Brain microvascular endothelial cell (primary cell): ENCODE measurements at regions not wholly inside any gene's neighbourhood (a gene's known extent, or its start where the extent isn't known, plus 50 kb on each side); places are given as distances from the start of the nearest gene placed in this dataset.

Source experiments
- DNase-seq: peaks from one replicate; pipeline ENCODE4 v3.0.0-alpha.2; 2020
- H3K27ac ChIP-seq: fragments of 250-450 bp; sonication (Bioruptor Pico); 2 replicates; pipeline ENCODE4 v1.5.1; 2020; ENCODE audit warnings: mild to moderate bottlenecking, moderate library complexity
- H3K27me3 ChIP-seq: fragments of 250-450 bp; sonication (Bioruptor Pico); replicated peaks from 2 replicates; pipeline ENCODE4 v1.5.1; 2020; ENCODE audit warnings: mild to moderate bottlenecking
- H3K36me3 ChIP-seq: fragments of 250-450 bp; sonication (Bioruptor Pico); replicated peaks from 2 replicates; pipeline ENCODE4 v1.5.1; 2020; ENCODE audit warnings: mild to moderate bottlenecking
- H3K4me3 ChIP-seq: 2 replicates; pipeline ENCODE4 v1.5.1; 2011; ENCODE audit warnings: low read depth, mild to moderate bottlenecking, control low read depth, low read length, moderate library complexity
- in situ Hi-C: cut with HindIII; loops from 2 replicates; pipeline ENCODE4 v1.10.0; 2017; ENCODE audit warnings: low sequenced_read_pairs, low pct_ligation_motif_present
- TF ChIP-seq, protein P1 (sequence below): IDR thresholded peaks from 2 replicates; pipeline ENCODE4 v1.5.1; 2011; ENCODE audit warnings: low read depth, mild to moderate bottlenecking, moderate library complexity, low read length, control low read depth, inconsistent platforms; ENCODE audit errors: missing control alignments

DNA sequence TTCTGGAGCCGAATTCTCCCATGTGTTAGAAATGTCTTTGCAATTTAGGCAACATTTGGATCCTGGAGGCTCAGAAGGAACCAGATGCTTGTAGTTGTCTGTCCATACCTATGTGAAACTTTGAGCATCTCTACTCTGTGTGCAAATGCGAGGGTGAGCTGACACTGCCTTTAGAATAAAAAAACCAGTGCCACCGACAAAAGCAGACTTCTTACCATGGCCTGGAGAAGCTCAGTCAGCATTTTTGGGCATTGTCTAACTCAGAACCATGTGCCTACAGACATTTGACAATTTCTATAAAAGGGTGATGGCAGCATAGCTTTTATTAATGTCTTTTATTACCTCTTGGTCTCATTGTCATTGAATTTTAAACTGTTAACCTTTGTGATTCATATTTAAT is 78.4 kb upstream of the PPM1H start:
- DNase-seq, result no peak
- no peaks in the 10 kb centered on the region for H3K27me3 ChIP-seq
- H3K36me3 ChIP-seq, result no peaks in the 10 kb centered on the region
- no peak overlapping the region for H3K4me3 ChIP-seq
- TF ChIP-seq, protein P1, sequence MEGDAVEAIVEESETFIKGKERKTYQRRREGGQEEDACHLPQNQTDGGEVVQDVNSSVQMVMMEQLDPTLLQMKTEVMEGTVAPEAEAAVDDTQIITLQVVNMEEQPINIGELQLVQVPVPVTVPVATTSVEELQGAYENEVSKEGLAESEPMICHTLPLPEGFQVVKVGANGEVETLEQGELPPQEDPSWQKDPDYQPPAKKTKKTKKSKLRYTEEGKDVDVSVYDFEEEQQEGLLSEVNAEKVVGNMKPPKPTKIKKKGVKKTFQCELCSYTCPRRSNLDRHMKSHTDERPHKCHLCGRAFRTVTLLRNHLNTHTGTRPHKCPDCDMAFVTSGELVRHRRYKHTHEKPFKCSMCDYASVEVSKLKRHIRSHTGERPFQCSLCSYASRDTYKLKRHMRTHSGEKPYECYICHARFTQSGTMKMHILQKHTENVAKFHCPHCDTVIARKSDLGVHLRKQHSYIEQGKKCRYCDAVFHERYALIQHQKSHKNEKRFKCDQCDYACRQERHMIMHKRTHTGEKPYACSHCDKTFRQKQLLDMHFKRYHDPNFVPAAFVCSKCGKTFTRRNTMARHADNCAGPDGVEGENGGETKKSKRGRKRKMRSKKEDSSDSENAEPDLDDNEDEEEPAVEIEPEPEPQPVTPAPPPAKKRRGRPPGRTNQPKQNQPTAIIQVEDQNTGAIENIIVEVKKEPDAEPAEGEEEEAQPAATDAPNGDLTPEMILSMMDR, result no peak
- no peak overlapping the region for H3K27ac ChIP-seq
- in situ Hi-C loops, result no loop called here

DNA sequence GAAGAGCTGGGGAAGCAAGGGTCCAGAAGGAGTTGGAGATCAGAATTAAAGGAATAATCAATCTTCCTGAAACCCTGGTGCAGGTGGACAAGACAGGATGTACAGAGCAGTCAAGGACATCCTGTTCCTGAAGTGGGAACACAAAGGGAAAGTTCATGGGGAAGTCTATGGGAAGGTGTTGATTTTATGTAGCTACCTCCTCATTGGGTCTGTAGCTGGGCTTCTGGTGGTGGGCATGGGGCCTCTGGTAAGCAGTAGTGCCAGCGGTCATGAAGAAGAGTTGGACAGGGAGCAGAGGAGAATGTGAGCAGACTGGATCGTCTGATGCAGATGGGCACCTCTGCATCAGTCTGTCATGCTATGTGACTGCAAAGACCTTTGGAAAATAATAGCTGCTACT is 75.7 kb upstream of the PPM1H start:
- no peak overlapping the region for H3K4me3 ChIP-seq
- in situ Hi-C loops, result no loop called here
- no peaks in the 10 kb centered on the region for H3K36me3 ChIP-seq
- H3K27ac ChIP-seq, result no peak overlapping the region
- H3K27me3 ChIP-seq, result no peaks in the 10 kb centered on the region
- TF ChIP-seq, protein P1, result no peak
- DNase-seq, result no peak

DNA sequence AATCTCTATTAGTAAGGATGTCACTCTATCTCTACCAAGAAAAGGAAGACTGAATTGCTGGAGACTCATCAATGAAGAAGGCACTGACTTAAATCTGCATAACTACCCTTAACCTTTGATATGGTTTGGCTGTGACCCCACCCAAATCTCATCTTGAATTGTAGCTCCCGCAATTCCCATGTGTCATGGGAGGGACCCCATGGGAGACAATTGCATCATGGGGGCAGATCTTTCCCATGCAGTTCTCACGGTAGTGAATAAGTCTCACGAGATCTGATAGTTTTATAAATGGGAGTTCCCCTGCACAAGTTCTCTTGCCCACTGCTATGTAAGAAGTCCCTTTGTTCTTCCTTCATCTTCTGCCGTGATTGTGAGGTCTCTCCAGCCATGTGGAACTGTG is 73.4 kb upstream of the PPM1H start:
- Histone ChIP-seq H3K36me3 (no peaks in the 10 kb centered on the region), H3K27ac (no peak overlapping the region), H3K27me3 (no peaks in the 10 kb centered on the region), H3K4me3 (no peak overlapping the region)
- TF ChIP-seq, protein P1, result no peak
- in situ Hi-C loops, result no loop called here
- DNase-seq, result no peak

DNA sequence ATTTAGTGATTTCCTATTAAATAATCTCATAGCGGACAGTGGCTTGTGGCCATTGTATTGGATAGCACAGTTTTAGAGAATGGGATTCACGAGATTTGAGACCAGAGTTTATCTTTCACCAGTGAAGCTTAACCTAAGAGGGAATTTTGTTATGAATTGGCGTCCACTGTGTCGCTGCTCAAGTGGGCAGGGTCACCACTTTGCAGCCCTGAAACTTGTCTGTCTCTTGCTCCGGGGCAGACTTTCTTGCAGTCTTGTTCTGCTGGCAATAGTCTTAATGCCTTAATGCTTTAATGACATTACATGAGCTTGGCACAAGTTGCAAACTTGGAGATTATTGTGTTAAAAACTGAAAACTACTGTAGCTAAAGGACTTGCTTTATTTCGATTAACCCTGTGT is 72.8 kb upstream of the PPM1H start:
- no peaks in the 10 kb centered on the region for H3K27me3 ChIP-seq
- H3K36me3 ChIP-seq, result no peaks in the 10 kb centered on the region
- in situ Hi-C loops, result no loop called here
- no peak overlapping the region for H3K4me3 ChIP-seq
- TF ChIP-seq, protein P1, result no peak
- H3K27ac ChIP-seq, result no peak overlapping the region
- no peak for DNase-seq

DNA sequence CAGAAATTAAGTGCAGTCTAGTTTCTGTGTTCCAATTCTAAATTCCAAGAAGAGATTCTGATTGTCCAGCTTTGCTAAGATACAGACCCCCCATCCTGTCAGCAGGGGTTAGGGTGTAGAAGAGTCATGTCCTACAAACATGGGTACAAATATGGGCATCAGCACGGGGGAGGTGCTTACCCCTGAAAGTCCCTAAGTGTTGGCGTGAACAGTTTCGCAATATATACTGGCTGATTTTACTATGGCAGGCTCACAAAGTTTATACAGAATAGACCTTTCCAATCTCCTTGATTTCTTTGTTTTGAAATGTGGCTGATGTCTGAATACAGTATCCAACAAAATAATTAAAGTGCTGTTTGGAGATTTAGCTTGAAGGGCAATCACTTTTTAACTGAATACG is 71.6 kb upstream of the PPM1H start:
- no peaks in the 10 kb centered on the region for H3K27me3 ChIP-seq
- DNase-seq, result no peak
- no peak overlapping the region for H3K4me3 ChIP-seq
- no peaks in the 10 kb centered on the region for H3K36me3 ChIP-seq
- H3K27ac ChIP-seq, result no peak overlapping the region
- in situ Hi-C loops, result no loop called here
- TF ChIP-seq, protein P1, result no peak

DNA sequence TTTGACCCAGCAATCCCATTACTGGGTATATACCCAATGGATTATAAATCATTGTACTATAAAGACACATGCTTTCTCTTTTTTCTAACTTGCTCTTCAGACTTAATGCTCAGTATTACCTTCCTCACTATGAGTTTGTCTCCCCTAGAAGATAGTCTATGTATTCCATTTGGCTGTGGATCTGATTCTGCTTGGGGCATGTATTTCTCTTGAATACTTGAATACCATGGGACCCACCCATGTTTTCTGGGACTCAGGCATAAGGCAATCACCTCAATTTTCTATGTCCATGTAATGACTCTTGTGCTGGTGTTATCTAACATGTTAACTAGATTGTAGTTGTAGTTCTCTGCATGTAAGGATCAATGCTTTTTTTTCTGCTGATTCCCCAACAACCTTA is 70.4 kb upstream of the PPM1H start:
- Histone ChIP-seq H3K27ac (no peak overlapping the region), H3K36me3 (no peaks in the 10 kb centered on the region), H3K27me3 (no peaks in the 10 kb centered on the region), H3K4me3 (no peak overlapping the region)
- in situ Hi-C loops, result no loop called here
- no peak for DNase-seq
- TF ChIP-seq, protein P1, result no peak
